Fibroblast of pulmonary artery (primary cell): ENCODE measurements at regions not wholly inside any gene's neighbourhood (a gene's known extent, or its start where the extent isn't known, plus 50 kb on each side); places are given as distances from the start of the nearest gene placed in this dataset.
"Not testable (repeated sequence)": the region's sequence is repeated elsewhere in the genome, so short reads cannot be mapped to it uniquely, and the experiment has no call there.

ENCODE experiments used
- DNase-seq: peaks from one replicate; pipeline ENCODE4 v3.0.0-alpha.2; 2010; ENCODE audit warnings: low read depth
- H3K4me3 ChIP-seq: replicated peaks from 2 replicates; pipeline ENCODE4 v1.5.1; 2011; ENCODE audit warnings: low read depth, mild to moderate bottlenecking, control low read depth, low read length, moderate library complexity
- TF ChIP-seq, protein P1 (sequence below): IDR thresholded peaks from 2 replicates; pipeline ENCODE4 v1.5.1; 2011; ENCODE audit warnings: mild to moderate bottlenecking, control low read depth, low read length, inconsistent platforms; ENCODE audit errors: missing control alignments

DNA sequence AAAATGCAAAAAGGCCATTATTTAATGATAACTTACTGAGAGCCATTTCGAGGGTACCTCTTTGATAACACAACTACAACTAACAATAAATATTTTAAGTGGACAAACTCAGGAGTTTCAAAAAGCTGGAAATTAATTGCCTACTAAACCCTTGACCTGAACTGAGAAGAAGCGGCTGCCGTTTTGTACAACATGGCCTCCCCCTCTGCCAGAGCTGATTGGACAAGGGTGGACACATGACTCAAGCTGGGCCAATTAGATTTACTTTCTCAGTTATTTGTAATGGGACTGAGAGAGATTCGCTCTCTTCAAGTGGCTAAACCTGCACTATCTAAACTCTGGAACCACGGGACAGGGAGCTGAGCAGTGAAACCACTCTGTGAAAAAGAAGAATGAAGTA, 135.9 kb upstream of the SERPINE2 start:
- no peak for DNase-seq
- TF ChIP-seq, protein P1, sequence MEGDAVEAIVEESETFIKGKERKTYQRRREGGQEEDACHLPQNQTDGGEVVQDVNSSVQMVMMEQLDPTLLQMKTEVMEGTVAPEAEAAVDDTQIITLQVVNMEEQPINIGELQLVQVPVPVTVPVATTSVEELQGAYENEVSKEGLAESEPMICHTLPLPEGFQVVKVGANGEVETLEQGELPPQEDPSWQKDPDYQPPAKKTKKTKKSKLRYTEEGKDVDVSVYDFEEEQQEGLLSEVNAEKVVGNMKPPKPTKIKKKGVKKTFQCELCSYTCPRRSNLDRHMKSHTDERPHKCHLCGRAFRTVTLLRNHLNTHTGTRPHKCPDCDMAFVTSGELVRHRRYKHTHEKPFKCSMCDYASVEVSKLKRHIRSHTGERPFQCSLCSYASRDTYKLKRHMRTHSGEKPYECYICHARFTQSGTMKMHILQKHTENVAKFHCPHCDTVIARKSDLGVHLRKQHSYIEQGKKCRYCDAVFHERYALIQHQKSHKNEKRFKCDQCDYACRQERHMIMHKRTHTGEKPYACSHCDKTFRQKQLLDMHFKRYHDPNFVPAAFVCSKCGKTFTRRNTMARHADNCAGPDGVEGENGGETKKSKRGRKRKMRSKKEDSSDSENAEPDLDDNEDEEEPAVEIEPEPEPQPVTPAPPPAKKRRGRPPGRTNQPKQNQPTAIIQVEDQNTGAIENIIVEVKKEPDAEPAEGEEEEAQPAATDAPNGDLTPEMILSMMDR: no peak

DNA sequence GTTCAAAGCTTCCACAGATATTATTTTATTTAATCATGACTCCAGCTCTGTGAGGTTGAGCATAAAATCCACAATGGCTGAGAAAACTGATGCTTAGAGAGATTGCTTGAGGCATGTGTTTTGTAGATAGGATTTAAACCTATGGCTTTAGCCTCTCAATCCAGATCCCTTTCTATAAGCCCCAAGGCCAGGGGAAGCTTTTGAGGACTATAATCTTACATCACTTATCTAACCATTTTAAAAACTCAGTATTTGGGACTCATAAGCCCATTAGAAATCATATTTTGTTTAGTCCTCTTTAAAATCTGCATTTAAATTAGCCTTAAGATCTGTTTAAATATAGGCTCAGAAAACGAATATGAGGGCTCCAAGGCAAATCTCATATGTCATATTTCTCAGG, 135.4 kb upstream of the SERPINE2 start:
- no peak overlapping the region for H3K4me3 ChIP-seq
- DNase-seq: no peak
- TF ChIP-seq, protein P1: no peak

More for the DNA sequence above, 135.9 kb upstream of the SERPINE2 start:
- H3K4me3 ChIP-seq: no peak overlapping the region

DNA sequence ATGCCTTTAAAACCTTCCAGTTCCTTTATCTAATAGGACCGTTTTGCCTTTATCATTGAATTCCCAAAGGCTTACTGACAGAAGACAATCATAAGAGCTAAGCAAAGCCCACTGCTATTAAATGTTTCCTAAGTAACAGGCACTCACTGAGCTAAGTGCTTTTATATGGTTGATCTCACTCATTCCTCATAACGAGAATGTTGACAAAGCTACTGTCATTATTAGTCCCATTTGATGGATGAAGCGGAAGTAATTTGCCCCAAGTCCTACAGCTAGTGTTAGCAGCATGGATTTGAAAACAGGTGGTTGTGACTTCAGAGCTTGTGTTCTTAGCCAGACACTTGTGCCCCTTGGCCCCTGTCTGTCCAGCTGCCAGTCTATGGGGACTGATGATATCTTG, 134.8 kb upstream of the SERPINE2 start:
- no peak overlapping the region for H3K4me3 ChIP-seq
- TF ChIP-seq, protein P1: no peak
- no peak for DNase-seq

DNA sequence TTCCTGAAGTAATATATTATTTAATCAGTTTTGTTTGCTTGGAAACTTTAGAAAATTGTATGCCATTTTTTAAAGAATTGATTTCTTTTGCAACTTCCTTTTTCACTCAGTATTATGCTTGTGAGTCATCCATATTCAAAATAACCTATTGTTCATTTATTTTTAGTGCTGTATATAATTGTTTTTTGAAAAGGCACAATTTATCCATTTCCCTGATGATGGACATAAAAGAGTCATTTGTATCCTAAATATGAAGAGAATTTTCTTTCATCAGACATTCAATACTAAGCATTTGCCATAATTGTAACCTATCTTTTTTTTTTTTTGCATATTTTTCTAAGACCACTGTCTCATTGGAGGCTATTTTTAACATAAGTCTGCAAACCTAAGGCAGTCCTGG, 134.1 kb upstream of the SERPINE2 start:
- H3K4me3 ChIP-seq: no peak overlapping the region
- TF ChIP-seq, protein P1: no peak
- DNase-seq: no peak

DNA sequence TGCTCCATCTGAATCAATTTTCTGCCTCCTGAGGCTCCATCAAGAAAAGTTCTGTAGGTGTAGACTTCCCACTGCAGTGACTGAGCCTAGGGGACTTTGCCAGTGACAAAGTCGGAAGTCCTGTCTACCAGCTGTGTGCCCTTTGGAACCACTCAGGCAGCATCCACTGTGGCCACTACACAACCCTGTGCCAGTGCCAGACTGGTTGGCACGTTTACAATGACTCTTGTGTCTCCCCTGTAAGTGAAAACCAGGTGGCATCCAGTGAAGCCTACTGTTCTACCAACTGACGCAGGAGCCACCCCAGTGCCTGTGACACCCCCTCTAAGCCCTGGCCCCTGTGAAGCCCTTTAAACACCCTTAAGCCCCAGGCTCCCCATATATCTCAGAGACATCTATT, 132.1 kb upstream of the SERPINE2 start:
- no peak overlapping the region for H3K4me3 ChIP-seq
- no peak for DNase-seq
- TF ChIP-seq, protein P1: no peak

DNA sequence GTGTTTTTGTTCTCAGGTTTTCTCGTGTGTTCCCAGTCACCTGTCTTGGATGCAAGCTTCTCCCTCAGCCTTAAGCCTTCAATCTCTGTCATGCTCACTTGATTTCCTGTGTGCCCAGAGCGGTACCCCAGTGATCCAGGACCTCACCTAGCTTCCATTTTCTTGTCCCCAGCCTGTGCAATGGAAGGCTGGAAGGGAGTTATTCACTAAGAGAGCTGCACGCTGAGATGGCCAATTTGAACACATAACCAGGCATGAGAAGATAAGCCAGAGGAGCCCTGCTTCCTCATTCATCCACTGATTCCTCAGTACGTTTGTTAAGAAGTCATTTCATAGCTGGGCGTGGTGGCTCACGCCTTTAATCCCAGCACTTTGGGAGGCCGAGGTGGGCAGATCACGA, 130.8 kb upstream of the SERPINE2 start:
- no peak overlapping the region for H3K4me3 ChIP-seq
- no peak for DNase-seq
- TF ChIP-seq, protein P1: no peak

DNA sequence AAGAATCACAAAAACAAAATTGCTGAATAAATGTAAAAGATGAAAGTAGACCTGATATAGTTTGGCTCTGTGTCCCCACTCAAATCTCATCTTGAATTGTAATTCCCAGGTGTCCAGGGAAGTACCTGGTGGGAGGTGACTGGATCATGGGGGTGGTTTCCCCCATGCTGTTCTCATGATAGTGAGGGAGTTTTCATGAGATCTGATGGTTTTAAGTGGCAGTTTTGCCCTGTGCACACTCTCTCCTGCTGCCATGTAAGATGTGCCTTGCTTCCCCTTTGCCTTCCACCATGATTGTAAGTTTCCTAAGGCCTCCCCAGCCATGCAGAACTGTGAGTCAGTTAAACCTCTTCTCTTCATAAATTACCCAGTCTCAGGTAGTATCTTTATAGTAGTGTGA, 128.7 kb upstream of the SERPINE2 start:
- DNase-seq, H3K4me3 ChIP-seq: not testable (repeated sequence)

DNA sequence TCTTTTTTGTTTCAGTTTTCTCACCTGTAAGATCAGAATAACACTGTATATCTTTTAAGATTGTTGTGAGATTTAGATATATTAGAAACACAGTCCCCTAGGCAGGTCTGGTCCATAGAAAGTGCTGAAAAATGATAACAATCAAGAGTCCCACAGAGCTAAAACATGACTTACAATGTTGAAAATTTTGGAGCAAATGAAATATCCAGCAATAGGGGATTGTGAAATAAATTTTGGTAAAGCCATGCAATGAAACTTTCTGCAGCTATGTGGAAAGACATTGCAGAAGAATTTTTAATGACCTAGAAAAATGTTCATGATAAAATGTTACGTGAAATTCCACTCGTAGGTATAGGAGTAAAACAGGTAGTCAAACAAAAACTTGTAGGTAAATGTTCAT, 127.6 kb upstream of the SERPINE2 start:
- DNase-seq: no peak
- H3K4me3 ChIP-seq: no peak overlapping the region
- TF ChIP-seq, protein P1: no peak
